ENCODE measurements at regions not wholly inside any gene's neighbourhood (a gene's known extent, or its start where the extent isn't known, plus 50 kb on each side); places are given as distances from the start of the nearest gene placed in this dataset.

GRCh38 chr12:107472308-107472707 is 213.3 kb upstream of the PWP1 start:
- DNase-seq (ENCODE audit: low spot score), result no peak

DNA sequence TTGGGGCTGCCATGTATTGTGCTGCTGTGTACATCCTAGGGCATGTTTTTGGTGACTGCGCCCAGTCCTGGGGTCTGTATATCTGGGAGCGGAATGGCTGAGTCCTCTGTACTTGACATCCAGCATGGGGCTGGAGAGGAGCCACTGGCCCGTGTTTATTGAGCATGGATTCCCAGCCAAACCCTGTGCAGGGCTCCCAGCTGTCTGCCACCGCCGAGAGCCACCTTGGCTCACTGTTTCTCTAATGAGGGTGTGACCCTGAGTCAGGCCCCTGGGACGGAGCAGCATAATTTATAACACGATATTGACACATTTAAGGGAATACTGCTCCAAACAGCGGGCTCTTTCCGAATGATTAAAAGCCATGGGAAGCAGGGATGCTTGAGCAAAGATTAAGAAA is 211.5 kb upstream of the PWP1 start:
- DNase-seq (ENCODE audit: low spot score), result no peak

- DNase-seq (ENCODE audit: low spot score), result no peak
Observed at GRCh38 chr12:107474639-107475539, 210.7 kb upstream of the PWP1 start.

DNA sequence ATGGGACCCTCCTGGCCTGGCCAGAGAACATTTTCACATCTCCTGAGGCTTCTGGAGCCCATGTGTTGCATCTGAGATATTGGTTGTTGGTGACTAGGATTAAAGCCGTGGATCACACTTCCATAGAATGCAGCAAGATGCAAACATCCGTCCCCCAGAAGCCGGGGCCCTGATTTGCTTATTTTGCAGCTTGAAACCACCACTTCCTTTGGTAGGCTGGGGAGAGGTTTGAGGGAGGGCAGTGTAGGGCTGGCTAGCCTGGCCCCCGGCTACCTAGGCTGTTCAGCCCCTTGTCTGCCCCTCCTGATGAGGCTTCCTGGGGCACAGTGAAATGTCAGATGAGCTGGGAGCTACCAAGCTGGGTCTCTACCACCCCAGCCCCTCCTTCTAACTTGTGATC is 209.7 kb upstream of the PWP1 start:
- no peak for DNase-seq (ENCODE audit: low spot score)

DNA sequence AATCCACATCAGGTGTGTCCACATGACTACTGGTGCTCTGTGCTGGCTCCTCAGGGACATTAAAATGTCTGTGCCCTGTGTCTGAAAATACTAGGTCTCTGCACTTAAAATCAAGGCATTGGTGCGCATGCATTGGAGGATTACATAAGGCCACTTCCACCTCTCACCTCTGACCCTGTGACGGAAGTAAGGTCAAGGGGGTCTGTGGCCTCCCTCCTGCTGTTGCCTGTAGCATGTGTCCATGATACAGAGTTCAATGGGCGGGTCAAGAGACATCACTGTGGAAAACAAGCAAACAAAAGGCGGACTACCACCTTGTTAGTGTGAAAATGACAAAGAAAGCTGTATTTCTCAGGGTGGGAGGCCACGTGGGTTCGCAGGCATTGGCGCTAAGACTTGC is 208.6 kb upstream of the PWP1 start:
- DNase-seq (ENCODE audit: low spot score), result no peak

DNA sequence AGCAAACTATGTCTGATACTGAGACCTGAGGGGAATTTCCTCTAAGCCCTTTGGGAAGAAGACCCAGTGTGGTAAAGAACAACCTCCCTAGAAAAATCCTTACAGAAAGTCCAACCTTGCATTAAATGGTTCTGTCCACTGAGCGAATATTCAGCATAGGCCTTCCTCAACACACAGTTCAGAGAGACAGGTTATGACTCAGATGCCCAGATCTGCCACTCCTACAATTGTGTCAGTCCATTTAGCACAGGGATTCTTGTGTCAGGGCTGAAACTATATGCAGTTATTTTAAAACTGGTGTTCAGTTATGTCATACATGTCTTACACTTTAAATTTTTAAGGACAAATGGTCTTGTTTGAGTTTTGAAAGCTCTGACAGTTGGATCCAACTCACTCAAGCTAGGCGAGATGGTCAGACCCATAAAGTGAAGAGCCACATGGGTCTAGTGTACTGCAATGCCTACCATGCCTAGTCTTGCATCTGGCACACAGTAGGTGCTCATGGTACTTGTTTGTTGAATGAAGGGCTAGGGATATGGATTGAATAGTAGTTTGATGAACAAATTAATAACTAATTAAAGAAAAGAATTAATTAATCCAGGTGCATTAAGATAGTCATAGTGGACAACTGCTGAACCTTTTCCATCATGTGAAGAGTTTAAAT is 207.5 kb upstream of the PWP1 start:
- peak; percentile 33 for DNase-seq (ENCODE audit: low spot score)

- DNase-seq (ENCODE audit: low spot score), result no peak
Observed at GRCh38 chr12:107478881-107479280, 206.7 kb upstream of the PWP1 start.

DNA sequence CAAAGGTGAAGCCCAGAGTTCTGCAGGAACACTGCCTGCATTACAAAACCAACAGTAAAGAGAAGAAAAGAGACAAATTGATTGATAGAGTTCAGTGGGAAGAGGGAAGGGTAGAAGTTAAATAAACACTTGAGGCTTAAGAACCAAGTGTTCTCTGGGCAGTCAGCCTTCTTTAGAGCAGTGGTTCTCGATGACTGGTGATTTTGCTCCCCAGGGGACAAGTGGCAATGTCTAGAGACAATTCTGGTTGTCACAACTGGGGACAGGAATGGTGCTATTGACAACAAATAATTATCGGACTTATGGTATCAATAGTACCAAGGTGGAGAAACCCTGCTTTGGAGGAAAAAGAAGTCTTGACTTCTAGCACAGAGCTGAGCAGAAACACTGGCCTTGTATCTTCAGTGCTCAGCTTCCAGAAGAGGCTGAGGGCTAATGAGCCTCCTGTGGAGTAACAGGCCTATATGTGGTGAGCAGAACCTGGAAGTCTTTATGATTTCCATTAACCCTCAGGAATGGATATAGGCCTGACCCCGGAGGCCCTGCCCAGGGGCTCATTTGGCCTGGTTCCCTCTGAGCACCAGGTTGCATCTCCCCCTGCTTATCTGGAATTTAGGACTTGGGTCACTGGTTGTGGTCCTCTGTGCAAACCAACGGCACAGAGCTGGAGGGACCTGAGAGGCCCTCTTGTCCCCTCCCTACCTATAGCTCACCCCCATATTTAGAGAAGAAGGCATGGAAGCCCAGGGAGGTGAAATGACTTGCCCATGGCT is 204.6 kb upstream of the PWP1 start:
- no peak for DNase-seq (ENCODE audit: low spot score)

DNA sequence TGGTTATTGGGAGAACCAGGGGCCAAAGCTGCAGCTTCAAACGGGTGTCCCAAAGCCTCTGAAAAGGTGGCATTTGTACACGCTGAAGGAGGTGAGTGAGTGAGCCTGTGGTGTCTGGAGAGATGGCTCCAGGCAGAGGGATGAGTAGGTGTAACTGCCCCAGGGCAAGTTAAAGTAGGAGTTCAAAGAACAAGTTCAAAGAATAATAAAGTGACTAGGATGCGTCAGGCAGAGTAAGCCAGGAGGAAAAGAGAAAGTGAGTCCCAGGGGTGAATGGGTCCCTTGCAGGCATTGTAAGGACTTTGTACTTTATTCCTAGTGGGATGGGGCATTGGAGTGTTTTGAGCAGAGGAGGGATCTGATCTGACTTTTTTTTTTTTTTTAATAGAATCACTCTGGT is 201.4 kb upstream of the PWP1 start:
- no peak for DNase-seq (ENCODE audit: low spot score)

DNA sequence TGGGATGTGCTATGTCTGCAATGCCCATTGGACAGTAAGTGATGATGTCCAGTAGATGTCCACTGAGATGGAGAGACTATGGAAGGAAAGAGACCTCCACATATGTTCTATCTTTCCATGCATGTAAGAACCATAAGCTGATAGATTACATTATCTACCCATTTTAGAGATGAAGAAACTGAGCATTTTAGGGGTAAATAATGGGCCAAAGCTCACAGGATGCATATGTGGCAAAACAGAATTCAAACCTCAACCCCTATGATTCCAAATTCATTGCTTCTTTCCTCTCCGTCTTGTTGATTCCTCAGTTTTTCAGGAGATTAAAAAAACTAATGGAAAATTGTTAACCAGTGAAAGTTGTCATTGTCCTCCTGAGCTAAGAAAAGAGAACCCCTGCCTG is 200.7 kb upstream of the PWP1 start:
- DNase-seq (ENCODE audit: low spot score), result no peak

DNA sequence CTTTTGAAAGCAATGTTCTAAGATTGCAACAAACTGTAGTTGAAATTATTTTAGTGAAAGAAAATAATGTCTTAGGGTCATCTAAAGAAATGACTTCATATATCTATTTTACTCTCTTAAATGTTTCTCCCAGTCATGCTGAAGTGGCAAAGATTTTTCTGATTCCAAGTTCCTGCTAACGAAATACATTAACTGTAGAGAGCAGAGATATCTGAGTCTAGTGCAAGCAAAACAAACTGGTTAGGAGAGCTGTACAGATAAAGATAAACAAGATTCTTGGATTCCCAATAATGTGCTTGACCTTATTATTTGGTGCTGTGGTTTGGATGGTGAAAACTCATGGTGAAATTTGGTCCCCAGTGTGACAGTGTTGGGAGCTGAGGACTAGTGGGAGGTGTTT is 199.9 kb upstream of the PWP1 start:
- no peak for DNase-seq (ENCODE audit: low spot score)

DNA sequence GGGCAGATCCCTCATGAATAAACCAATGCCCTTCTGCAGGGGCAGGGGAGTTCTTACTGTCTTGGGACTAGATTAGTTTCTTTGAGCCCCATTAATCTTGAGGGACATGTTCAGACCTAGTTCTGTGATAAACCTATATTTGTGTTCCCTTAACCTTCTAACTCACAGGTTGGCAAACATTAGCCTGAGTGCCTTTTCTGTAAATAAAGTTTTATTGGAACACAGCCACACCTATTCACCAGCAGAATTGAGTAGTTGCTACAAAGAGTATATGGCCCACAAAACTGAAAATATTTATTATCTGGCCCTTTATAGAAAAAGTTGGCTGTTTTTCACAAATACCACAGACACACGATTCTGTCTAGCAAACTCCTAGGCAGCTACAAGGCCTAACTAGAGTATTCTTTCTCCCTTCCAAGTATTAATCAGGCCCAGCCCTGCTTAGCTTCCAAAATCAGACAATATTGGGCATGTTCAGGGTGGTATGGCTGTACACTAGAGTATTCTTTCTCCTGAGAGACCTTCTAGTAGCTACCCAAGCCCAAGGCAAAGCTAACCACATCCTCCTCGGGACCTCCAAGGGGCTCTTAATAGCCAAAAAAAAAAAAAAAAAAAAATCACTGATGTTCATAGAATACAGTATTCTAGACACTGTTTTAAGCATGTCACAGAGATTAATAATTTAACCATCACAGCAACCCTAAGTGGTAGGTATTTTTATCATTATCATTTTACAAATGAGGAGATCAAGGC is 199.3 kb upstream of the PWP1 start:
- no peak for DNase-seq (ENCODE audit: low spot score)

GRCh38 chr12:107487011-107487680 is 198.5 kb upstream of the PWP1 start:
- no peak for DNase-seq (ENCODE audit: low spot score)

DNA sequence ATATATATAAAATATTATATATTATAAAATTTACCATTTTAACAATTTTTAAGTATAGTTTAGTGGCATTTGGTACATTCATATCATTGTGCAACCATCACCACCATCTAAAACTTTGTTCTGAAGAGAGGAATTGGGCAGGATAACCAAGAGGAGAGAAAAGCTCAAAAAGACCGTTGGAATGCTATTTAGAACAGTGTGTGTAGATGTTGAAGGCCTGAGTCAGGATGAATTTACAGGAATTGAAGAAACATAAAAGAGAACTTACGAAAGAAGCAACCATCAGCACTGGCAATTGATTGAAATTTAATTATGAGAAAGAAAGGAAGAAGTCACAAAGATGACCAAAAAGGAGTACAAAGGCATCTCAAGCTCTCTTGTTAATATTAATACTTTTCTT is 196.9 kb upstream of the PWP1 start:
- no peak for DNase-seq (ENCODE audit: low spot score)

- peak; percentile 26 for DNase-seq (ENCODE audit: low spot score)
Observed at GRCh38 chr12:107490010-107490409, 195.6 kb upstream of the PWP1 start.

GRCh38 chr12:107491856-107492255 is 193.7 kb upstream of the PWP1 start:
- DNase-seq (ENCODE audit: low spot score), result no peak

DNA sequence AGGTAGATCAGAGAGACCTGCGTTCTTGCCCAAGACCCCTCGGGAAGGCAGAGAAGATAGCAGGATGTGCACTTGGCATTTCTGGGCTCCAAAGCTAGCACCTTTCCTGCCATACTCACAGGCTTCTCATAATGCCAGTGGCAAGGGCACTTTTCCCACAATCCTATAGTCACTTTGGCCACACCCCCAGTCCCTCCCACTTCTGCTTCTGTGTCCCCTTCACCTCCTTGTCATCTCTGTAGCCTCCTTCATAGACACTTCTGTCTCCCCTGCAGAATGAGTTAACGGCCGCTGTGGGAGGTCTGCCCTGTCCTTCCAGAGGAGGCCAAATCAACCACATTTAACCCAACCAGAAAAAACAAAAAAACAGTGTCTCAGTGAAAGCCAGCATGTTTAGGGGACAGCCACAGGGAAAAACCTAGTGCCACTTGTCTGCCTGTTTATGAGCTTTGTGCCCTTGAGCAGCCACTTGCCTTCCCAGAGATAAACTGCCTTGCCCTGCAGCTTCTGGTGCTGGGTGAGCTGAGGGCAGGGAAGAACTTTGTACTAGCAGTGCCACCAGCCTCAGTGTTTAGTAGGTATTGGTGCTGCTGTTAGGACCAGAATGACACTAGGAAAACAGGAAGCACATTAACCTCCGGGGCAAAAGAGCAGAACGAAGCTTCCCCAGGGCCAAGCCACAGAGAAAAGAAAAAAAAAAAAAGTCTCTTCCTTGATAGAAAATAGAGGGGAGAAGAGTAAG is 193.0 kb upstream of the PWP1 start:
- peak; percentile 23 for DNase-seq (ENCODE audit: low spot score)

- DNase-seq (ENCODE audit: low spot score), result no peak
Observed at GRCh38 chr12:107493135-107493494, 192.5 kb upstream of the PWP1 start.

DNA sequence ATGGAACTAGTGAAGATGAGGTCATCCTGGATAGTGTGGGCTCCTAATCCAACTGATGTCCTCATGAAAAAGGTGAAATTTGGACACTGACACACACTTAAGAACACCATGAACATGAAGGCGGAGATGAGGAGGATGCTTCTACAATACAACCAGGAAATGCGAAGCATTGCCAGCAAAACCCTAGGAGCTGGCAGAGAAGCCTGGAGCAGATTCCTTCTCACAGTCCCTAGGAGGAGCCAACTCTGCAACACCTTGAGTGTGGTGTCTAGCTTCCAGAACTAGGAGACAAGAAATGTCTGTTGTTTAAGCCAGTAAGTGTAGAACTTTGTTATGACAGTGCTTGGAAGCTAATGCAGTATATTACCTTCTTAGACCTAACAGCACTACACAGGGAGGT is 191.9 kb upstream of the PWP1 start:
- DNase-seq (ENCODE audit: low spot score), result no peak

DNA sequence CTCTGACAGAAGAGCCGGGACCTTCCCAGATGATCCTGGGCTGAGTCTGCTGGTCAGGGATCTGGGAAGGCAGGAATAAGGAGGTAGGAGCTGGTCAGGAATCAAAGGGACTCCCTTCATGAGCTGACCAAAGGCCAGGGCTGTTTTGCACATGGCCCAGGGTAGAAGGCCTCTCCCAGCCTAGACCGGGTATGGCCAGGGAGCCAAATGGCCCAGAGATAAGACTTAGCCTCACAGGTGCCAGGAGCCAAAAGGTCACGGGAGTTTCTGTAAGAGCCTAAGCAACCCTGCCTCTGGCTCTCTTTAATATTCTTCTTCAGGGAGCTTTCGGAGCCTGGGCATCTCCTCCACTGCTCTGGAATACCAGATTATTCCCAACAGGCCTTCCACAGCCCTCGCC is 191.3 kb upstream of the PWP1 start:
- no peak for DNase-seq (ENCODE audit: low spot score)

GRCh38 chr12:107495604-107496003 is 190.0 kb upstream of the PWP1 start:
- no peak for DNase-seq (ENCODE audit: low spot score)
